GM23338 (cell line): ENCODE measurements at regions not wholly inside any gene's neighbourhood (a gene's known extent, or its start where the extent isn't known, plus 50 kb on each side); places are given as distances from the start of the nearest gene placed in this dataset.

Experiments
- ATAC-seq: fragments of 200-7000 bp; cut with Tn5 transposase; 3 replicates; pipeline ENCODE4 v1.9.1; 2020
- DNase-seq: peaks from one replicate; pipeline ENCODE4 v3.0.0-alpha.2; 2015; ENCODE audit warnings: low spot score
- H2AFZ ChIP-seq: fragments of 200-600 bp; sonication (generic); 2 replicates; pipeline ENCODE4 v1.8.0; 2016; ENCODE audit warnings: antibody characterized with exemption, mild to moderate bottlenecking, moderate library complexity
- H3F3A ChIP-seq: fragments of 200-600 bp; sonication (generic); replicated peaks from 2 replicates; pipeline ENCODE4 v1.8.0; 2017; ENCODE audit warnings: antibody characterized with exemption, mixed run types, low read depth
- H3K27ac ChIP-seq: fragments of 200-600 bp; sonication (generic); 2 replicates; pipeline ENCODE4 v1.6.1; 2016; ENCODE audit warnings: low read depth
- H3K27me3 ChIP-seq: fragments of 200-600 bp; sonication (generic); 2 replicates; pipeline ENCODE4 v1.8.0; 2016; ENCODE audit warnings: mild to moderate bottlenecking, mixed run types, moderate library complexity; ENCODE audit not compliant: insufficient read depth
- H3K36me3 ChIP-seq: fragments of 200-600 bp; sonication (generic); 2 replicates; pipeline ENCODE4 v1.8.0; 2016; ENCODE audit warnings: mild to moderate bottlenecking; ENCODE audit not compliant: insufficient read depth
- H3K4me1 ChIP-seq: fragments of 200-600 bp; sonication (generic); 2 replicates; pipeline ENCODE4 v1.8.0; 2016; ENCODE audit warnings: mild to moderate bottlenecking, moderate library complexity; ENCODE audit not compliant: insufficient read depth
- H3K4me2 ChIP-seq: fragments of 200-600 bp; sonication (generic); 2 replicates; pipeline ENCODE4 v1.7.1; 2017; ENCODE audit warnings: mixed run types
- H3K4me3 ChIP-seq: fragments of 200-600 bp; sonication (generic); 2 replicates; pipeline ENCODE4 v1.6.1; 2016; ENCODE audit warnings: mixed run types
- H3K79me2 ChIP-seq: fragments of 200-600 bp; sonication (generic); replicated peaks from 2 replicates; pipeline ENCODE4 v1.8.0; 2017; ENCODE audit warnings: mild to moderate bottlenecking; ENCODE audit not compliant: insufficient read depth
- H3K9me2 ChIP-seq: fragments of 200-600 bp; sonication (generic); 2 replicates; pipeline ENCODE4 v1.8.0; 2017; ENCODE audit not compliant: insufficient read depth
- H4K20me1 ChIP-seq: fragments of 200-600 bp; sonication (generic); replicated peaks from 2 replicates; pipeline ENCODE4 v1.8.0; 2017; ENCODE audit warnings: mild to moderate bottlenecking; ENCODE audit not compliant: insufficient read depth
- H3K27ac Mint-ChIP-seq: 2 replicates; pipeline ENCODE4 v1.8.0; 2020; ENCODE audit warnings: inconsistent platforms, mild to moderate bottlenecking, moderate library complexity, mixed read lengths
- H3K27me3 Mint-ChIP-seq: 3 replicates; pipeline ENCODE4 v1.8.0; 2022; ENCODE audit warnings: low read depth, mild to moderate bottlenecking, moderate library complexity, mixed read lengths, inconsistent platforms; ENCODE audit not compliant: insufficient read depth, poor library complexity
- H3K36me3 Mint-ChIP-seq: 3 replicates; pipeline ENCODE4 v1.8.0; 2021; ENCODE audit warnings: low read depth, mild to moderate bottlenecking, inconsistent platforms, moderate library complexity, mixed read lengths
- H3K4me1 Mint-ChIP-seq: 3 replicates; pipeline ENCODE4 v1.8.0; 2020; ENCODE audit warnings: mild to moderate bottlenecking, inconsistent platforms, mixed read lengths
- H3K4me3 Mint-ChIP-seq: 3 replicates; pipeline ENCODE4 v1.8.0; 2021; ENCODE audit warnings: moderate library complexity, mild to moderate bottlenecking, inconsistent platforms, mixed read lengths
- H3K9me3 Mint-ChIP-seq: 3 replicates; pipeline ENCODE4 v1.8.0; 2020; ENCODE audit warnings: moderate library complexity, mild to moderate bottlenecking, inconsistent platforms, mixed read lengths
- CREB1 ChIP-seq: fragments of 250-450 bp; sonication (Bioruptor Pico); IDR thresholded peaks from 2 replicates; pipeline ENCODE4 v1.5.0; 2020; ENCODE audit warnings: low read depth, mild to moderate bottlenecking, moderate library complexity
- CTCF ChIP-seq, 2 experiments: fragments of 200-600 bp in 1 of 2; sonication (generic) in 1 of 2; conservative IDR thresholded peaks; 2 replicates each; pipeline versions ENCODE4 v1.5.1 to v1.6.1; 2016 to 2017; ENCODE audit warnings: antibody characterized with exemption in 2 of 2, low read depth in 2 of 2, mild to moderate bottlenecking in 2 of 2, moderate library complexity in 1 of 2
- EZH2 ChIP-seq: fragments of 200-600 bp; sonication (generic); IDR thresholded peaks from one replicate; pipeline ENCODE4 v1.8.0; 2017; ENCODE audit warnings: antibody characterized with exemption, mild to moderate bottlenecking, low read depth; ENCODE audit not compliant: unreplicated experiment
- JUNB ChIP-seq: IDR thresholded peaks from one replicate; pipeline ENCODE4 v1.6.1; 2016; ENCODE audit warnings: antibody characterized with exemption; ENCODE audit not compliant: unreplicated experiment
- REST ChIP-seq: IDR thresholded peaks from one replicate; pipeline ENCODE4 v1.6.1; 2018; ENCODE audit warnings: antibody characterized with exemption; ENCODE audit not compliant: unreplicated experiment
- ZNF114 ChIP-seq: fragments of 250-450 bp; sonication (Bioruptor Pico); IDR thresholded peaks from 2 replicates; pipeline ENCODE4 v1.5.0; 2020; ENCODE audit warnings: mild to moderate bottlenecking, moderate library complexity
- ZNF331 ChIP-seq: fragments of 250-450 bp; sonication (Bioruptor Pico); IDR thresholded peaks from 2 replicates; pipeline ENCODE4 v1.5.0; 2020; ENCODE audit warnings: low read depth, mild to moderate bottlenecking, moderate library complexity

GRCh38 chr4:125459531-125459930 lies 144.8 kb downstream of the FAT4 start:
- no peak overlapping the region for H3K27ac Mint-ChIP-seq

GRCh38 chr4:125461676-125462363 lies 147.1 kb downstream of the FAT4 start:
- H3K27me3 Mint-ChIP-seq = no peaks in the 10 kb centered on the region
- H3K4me3 ChIP-seq = no peak overlapping the region
- H3K27me3 ChIP-seq = no peaks in the 10 kb centered on the region
- H3K4me1 Mint-ChIP-seq = peaks cover 15% of the 10 kb centered on the region
- no peaks in the 10 kb centered on the region for H4K20me1 ChIP-seq
- H3K36me3 Mint-ChIP-seq = no peaks in the 10 kb centered on the region
- peaks cover 15% of the 10 kb centered on the region for H3K4me1 ChIP-seq
- no peak overlapping the region for H3K4me2 ChIP-seq
- no peaks in the 10 kb centered on the region for H3F3A ChIP-seq
- no peak overlapping the region for H3K27ac Mint-ChIP-seq
- H3K4me3 Mint-ChIP-seq = no peak overlapping the region
- ATAC-seq = no peak
- DNase-seq = no peak
- TF ChIP-seq ZNF114 (CRISPR knock-in tag) = no peak
- no peak for TF ChIP-seq CTCF (conservative IDR thresholded peaks at IDR 0.05; ENCODE audit: low read depth in 2 of 2)
- TF ChIP-seq ZNF331 (CRISPR knock-in tag) = no peak
- TF ChIP-seq EZH2 = no peak
- no peak overlapping the region for H2AFZ ChIP-seq
- no peaks in the 10 kb centered on the region for H3K9me2 ChIP-seq
- H3K36me3 ChIP-seq = no peaks in the 10 kb centered on the region
- no peaks in the 10 kb centered on the region for H3K79me2 ChIP-seq
- H3K27ac ChIP-seq = no peak overlapping the region
- H3K9me3 Mint-ChIP-seq = no peaks in the 10 kb centered on the region

More at GRCh38 chr4:125459531-125459930, 144.8 kb downstream of the FAT4 start:
- Mint-ChIP-seq H3K4me1 (peaks cover 15% of the 10 kb centered on the region), H3K27me3 (no peaks in the 10 kb centered on the region), H3K36me3 (no peaks in the 10 kb centered on the region), H3K4me3 (no peak overlapping the region), H3K9me3 (no peaks in the 10 kb centered on the region)
- Histone ChIP-seq H3K4me1 (peaks cover 15% of the 10 kb centered on the region), H3K36me3 (no peaks in the 10 kb centered on the region), H3K4me3 (no peak overlapping the region), H4K20me1 (no peaks in the 10 kb centered on the region), H3K9me2 (no peaks in the 10 kb centered on the region), H3K79me2 (no peaks in the 10 kb centered on the region), H3F3A (no peaks in the 10 kb centered on the region), H3K27me3 (no peaks in the 10 kb centered on the region), H3K4me2 (no peak overlapping the region), H2AFZ (no peak overlapping the region), H3K27ac (no peak overlapping the region)
- DNase-seq = no peak
- TF ChIP-seq EZH2 (no peak), CREB1 (no peak), JUNB (no peak), REST (no peak)
- ATAC-seq = no peak
